H1 (cell line): ENCODE measurements at regions not wholly inside any gene's neighbourhood (a gene's known extent, or its start where the extent isn't known, plus 50 kb on each side); places are given as distances from the start of the nearest gene placed in this dataset.
"Not testable (repeated sequence)": the region's sequence is repeated elsewhere in the genome, so short reads cannot be mapped to it uniquely, and the experiment has no call there.

Source experiments
- CTCF ChIA-PET: fragments of 300-600 bp; sonication (Branson Sonifier 250); formaldehyde crosslinking; loops from one replicate; lab custom pipeline; 2021; ENCODE audit not compliant: partially characterized antibody; lab: Charles Lee
- POLR2A ChIA-PET: fragments of 300-600 bp; sonication (Branson Sonifier 250); formaldehyde crosslinking; loops from one replicate; lab custom pipeline; 2021; ENCODE audit warnings: inconsistent platforms; ENCODE audit not compliant: partially characterized antibody; lab: Charles Lee
- DNase-seq, 2 experiments: peaks; one replicate each; pipeline versions ENCODE4 v3.0.0 to v3.0.0-alpha.2; 2010 to 2022; ENCODE audit warnings: low spot score in 2 of 2, low read depth in 1 of 2, mixed read lengths in 1 of 2
- FAIRE-seq: peaks from 2 replicates; lab custom pipeline; 2011; peaks lifted over from hg19 to GRCh38; lab: Jason Lieb, UNC
- H2AFZ ChIP-seq: 2 replicates; pipeline ENCODE4 v1.8.1; 2012; ENCODE audit warnings: low read length, inconsistent platforms
- H2AK5ac ChIP-seq: 2 replicates; pipeline ENCODE4 v1.6.1; 2013; ENCODE audit warnings: low read depth, low read length
- H2BK120ac ChIP-seq: replicated peaks from 2 replicates; pipeline ENCODE3; 2013; ENCODE audit warnings: low read depth, low read length, inconsistent platforms
- H2BK12ac ChIP-seq: 2 replicates; pipeline ENCODE4 v1.6.1; 2013; ENCODE audit warnings: low read depth, low read length
- H2BK15ac ChIP-seq: 2 replicates; pipeline ENCODE4 v1.6.1; 2013; ENCODE audit warnings: low read length
- H2BK20ac ChIP-seq: 2 replicates; pipeline ENCODE4 v1.6.1; 2013; ENCODE audit warnings: low read length
- H2BK5ac ChIP-seq: 2 replicates; pipeline ENCODE4 v1.6.1; 2013; ENCODE audit warnings: low read depth, low read length
- H3K14ac ChIP-seq: 2 replicates; pipeline ENCODE4 v1.6.1; 2013; ENCODE audit warnings: inconsistent platforms; ENCODE audit not compliant: insufficient read length
- H3K18ac ChIP-seq: 2 replicates; pipeline ENCODE4 v1.6.1; 2013; ENCODE audit warnings: low read length; ENCODE audit errors: extremely low read depth
- H3K23ac ChIP-seq: 2 replicates; pipeline ENCODE4 v1.6.1; 2013; ENCODE audit warnings: inconsistent platforms; ENCODE audit not compliant: insufficient read length
- H3K23me2 ChIP-seq: 2 replicates; pipeline ENCODE4 v1.6.1; 2013; ENCODE audit warnings: low read depth, low read length
- H3K27ac ChIP-seq: 2 replicates; pipeline ENCODE4 v1.6.1; 2011; ENCODE audit warnings: low read depth, low read length, inconsistent platforms
- H3K27me3 ChIP-seq, 4 experiments: replicated peaks in 1 of 4; 1 replicate in 1 of 4; 2 replicates in 3 of 4; pipeline versions ENCODE4 v1.6.1 to v1.8.1; 2011 to 2013; ENCODE audit warnings: low read length in 3 of 4, mild to moderate bottlenecking in 3 of 4, inconsistent platforms in 2 of 4, mixed read lengths in 2 of 4, moderate library complexity in 1 of 4; ENCODE audit not compliant: control insufficient read depth in 3 of 4, insufficient read depth in 3 of 4; ENCODE audit errors: extremely low read depth in 1 of 4
- H3K36me3 ChIP-seq, 4 experiments: 2 replicates each; pipeline versions ENCODE4 v1.6.1 to v1.8.1; 2011 to 2013; ENCODE audit warnings: mild to moderate bottlenecking in 4 of 4, low read length in 3 of 4, moderate library complexity in 2 of 4, control low read depth in 1 of 4, inconsistent platforms in 1 of 4; ENCODE audit not compliant: insufficient read depth in 4 of 4, control insufficient read depth in 2 of 4
- H3K4ac ChIP-seq: replicated peaks from 2 replicates; pipeline ENCODE3; 2013; ENCODE audit warnings: low read length, low read depth, mixed read lengths, inconsistent platforms; ENCODE audit not compliant: insufficient read length
- H3K4me1 ChIP-seq, 4 experiments: replicated peaks in 1 of 4; 1 replicate in 1 of 4; 2 replicates in 3 of 4; pipeline versions ENCODE4 v1.6.1 to v1.8.1; 2011 to 2013; ENCODE audit warnings: low read length in 3 of 4, inconsistent platforms in 2 of 4, mixed read lengths in 1 of 4; ENCODE audit not compliant: insufficient read depth in 4 of 4, control insufficient read depth in 3 of 4
- H3K4me2 ChIP-seq, 2 experiments: 2 replicates each; pipeline versions ENCODE4 v1.6.1 to v1.8.1; 2011 to 2013; ENCODE audit warnings: low read depth in 2 of 2, low read length in 2 of 2, control low read depth in 1 of 2, inconsistent platforms in 1 of 2, mild to moderate bottlenecking in 1 of 2; ENCODE audit not compliant: insufficient read depth in 1 of 2
- H3K4me3 ChIP-seq, 4 experiments: fragments of 200-600, 300-600 bp in 1 of 4; sonication (generic), shearing (Covaris generic), sonication (Bioruptor Twin) in 1 of 4; 2 replicates each; pipeline versions ENCODE4 v1.5.1 to v1.8.1; 2011 to 2016; ENCODE audit warnings: low read length in 4 of 4, low read depth in 3 of 4, control low read depth in 2 of 4, inconsistent platforms in 2 of 4, mild to moderate bottlenecking in 2 of 4, mixed read lengths in 1 of 4, moderate library complexity in 1 of 4; ENCODE audit not compliant: insufficient read depth in 2 of 4; ENCODE audit errors: extremely low read depth in 1 of 4
- H3K56ac ChIP-seq: replicated peaks from 2 replicates; pipeline ENCODE3; 2013; ENCODE audit warnings: low read depth, mild to moderate bottlenecking, mixed read lengths, low read length, inconsistent platforms; ENCODE audit not compliant: insufficient read length
- H3K79me1 ChIP-seq: 2 replicates; pipeline ENCODE4 v1.6.1; 2013; ENCODE audit warnings: low read depth, low read length, control low read depth
- H3K79me2 ChIP-seq, 2 experiments: 2 replicates each; pipeline versions ENCODE4 v1.6.1 to v1.8.1; 2012 to 2013; ENCODE audit warnings: low read length in 2 of 2, mild to moderate bottlenecking in 2 of 2, inconsistent platforms in 1 of 2; ENCODE audit not compliant: insufficient read depth in 2 of 2, control insufficient read depth in 1 of 2
- H3K9ac ChIP-seq, 4 experiments: replicated peaks in 1 of 4; 1 replicate in 1 of 4; 2 replicates in 3 of 4; pipeline versions ENCODE4 v1.6.1 to v1.8.1; 2011 to 2013; ENCODE audit warnings: low read depth in 3 of 4, low read length in 3 of 4, control low read depth in 2 of 4, mild to moderate bottlenecking in 2 of 4, moderate library complexity in 2 of 4, inconsistent platforms in 1 of 4; ENCODE audit errors: extremely low read depth in 1 of 4
- H3K9me3 ChIP-seq, 2 experiments: 2 replicates each; pipeline versions ENCODE4 v1.6.1 to v1.8.1; 2012 to 2013; ENCODE audit warnings: mild to moderate bottlenecking in 2 of 2, moderate library complexity in 2 of 2, control low read depth in 1 of 2, inconsistent platforms in 1 of 2, low read depth in 1 of 2, low read length in 1 of 2, mixed read lengths in 1 of 2; ENCODE audit not compliant: insufficient read depth in 2 of 2
- H4K20me1 ChIP-seq, 2 experiments: replicated peaks in 1 of 2; 2 replicates each; pipeline versions ENCODE3 to v1.8.1; 2011 to 2013; ENCODE audit warnings: inconsistent platforms in 2 of 2, low read length in 2 of 2, mild to moderate bottlenecking in 1 of 2; ENCODE audit not compliant: insufficient read depth in 2 of 2, control insufficient read depth in 1 of 2
- H4K5ac ChIP-seq: 2 replicates; pipeline ENCODE4 v1.6.1; 2013; ENCODE audit warnings: low read length, low read depth, mixed read lengths, inconsistent platforms; ENCODE audit not compliant: insufficient read length
- H4K8ac ChIP-seq: 2 replicates; pipeline ENCODE4 v1.8.0; 2013; ENCODE audit warnings: mild to moderate bottlenecking, moderate library complexity, low read length, inconsistent platforms; ENCODE audit not compliant: insufficient read depth; ENCODE audit errors: extremely low read depth
- H4K91ac ChIP-seq: replicated peaks from 2 replicates; pipeline ENCODE3; 2013; ENCODE audit warnings: low read length, mixed read lengths, inconsistent platforms; ENCODE audit not compliant: insufficient read length
- WGBS, 2 experiments: shearing (Covaris generic) in 1 of 2; methylation state at CpG; one replicate each; pipeline versions ENCODE4 v1.1.6 to v1.1.7; 2013 to 2015; ENCODE audit warnings: low lambda C conversion rate in 2 of 2, mixed read lengths in 2 of 2, inconsistent platforms in 1 of 2, low coverage in 1 of 2, missing lambda C conversion rate in 1 of 2; ENCODE audit not compliant: insufficient replicate concordance in 2 of 2, insufficient coverage in 1 of 2, insufficient read length in 1 of 2; ENCODE audit errors: extremely low coverage in 1 of 2, missing lambda C conversion rate in 1 of 2; 5-methylcytosine and 5-hydroxymethylcytosine counted together

GRCh38 chr19:27814274-27814673, 1398.7 kb downstream of the UQCRFS1 start:
- H3K4me1 ChIP-seq, H2AK5ac ChIP-seq, H4K91ac ChIP-seq, H3K4ac ChIP-seq, H3K23me2 ChIP-seq, H4K5ac ChIP-seq, H3K79me1 ChIP-seq, H4K8ac ChIP-seq, DNase-seq, H3K23ac ChIP-seq, H4K20me1 ChIP-seq, H3K4me3 ChIP-seq, H3K14ac ChIP-seq, FAIRE-seq, H3K18ac ChIP-seq, H2BK15ac ChIP-seq, H3K4me2 ChIP-seq, H3K27me3 ChIP-seq, H2BK120ac ChIP-seq, H2BK5ac ChIP-seq, CTCF ChIA-PET, H3K36me3 ChIP-seq, H2BK20ac ChIP-seq, POLR2A ChIA-PET, H2BK12ac ChIP-seq, H2AFZ ChIP-seq, H3K56ac ChIP-seq, H3K27ac ChIP-seq, H3K9ac ChIP-seq, H3K79me2 ChIP-seq: not testable (repeated sequence)
- 93% methylated on average over 3 of the region's 3 CpGs; no CpG with 5 or more reads in 1 of the 2 experiments for WGBS, 2 experiments
- H3K9me3 ChIP-seq, result peaks cover 18 to 23% of the 10 kb centered on the region in 2 experiments; a peak in 3 of 4 replicates
